Activated CD8-positive, alpha-beta memory T cell treated with anti-CD3 and anti-CD28 coated beads for 1 hour (primary cell): ENCODE measurements at regions not wholly inside any gene's neighbourhood (a gene's known extent, or its start where the extent isn't known, plus 50 kb on each side); places are given as distances from the start of the nearest gene placed in this dataset.

Source experiments
- DNase-seq, 2 donors: peaks; one replicate each; pipeline ENCODE4 v3.0.0-alpha.2; 2020; ENCODE audit warnings: low read depth in 1 of 2; ENCODE audit errors: extremely low read depth in 1 of 2

DNA sequence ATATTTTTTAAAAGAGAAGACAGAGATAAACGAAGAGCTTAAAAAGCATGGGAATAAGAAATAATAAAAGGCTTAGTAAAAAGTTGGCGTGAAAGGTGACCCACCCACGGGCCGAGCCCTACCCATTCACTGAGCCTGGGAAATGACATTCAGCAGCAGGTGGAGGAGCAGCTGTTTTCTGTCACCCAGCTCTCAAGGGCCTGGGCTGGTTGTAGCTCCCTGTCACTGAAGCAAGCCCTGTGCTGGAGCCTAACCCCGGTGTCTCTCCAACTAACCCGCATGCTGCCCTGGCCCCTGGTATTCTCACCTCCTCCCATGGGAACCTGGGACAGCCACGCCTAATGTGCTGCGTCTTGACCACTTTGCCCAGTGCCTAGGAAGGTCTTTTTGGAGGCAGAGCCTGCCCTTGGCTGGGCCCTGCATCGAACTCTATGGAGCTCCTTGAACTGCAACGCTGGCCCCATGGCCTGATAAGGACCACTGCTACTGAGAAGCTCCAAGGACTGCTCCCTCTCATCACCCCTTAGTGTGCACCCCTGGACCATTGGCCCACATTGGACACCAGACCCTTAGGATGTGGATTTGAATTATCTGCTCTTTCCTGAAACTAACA, 68.8 kb upstream of the IYD start:
- no peak for DNase-seq

GRCh38 chr6:150301846-150302519, 66.8 kb upstream of the IYD start:
- no peak for DNase-seq

DNA sequence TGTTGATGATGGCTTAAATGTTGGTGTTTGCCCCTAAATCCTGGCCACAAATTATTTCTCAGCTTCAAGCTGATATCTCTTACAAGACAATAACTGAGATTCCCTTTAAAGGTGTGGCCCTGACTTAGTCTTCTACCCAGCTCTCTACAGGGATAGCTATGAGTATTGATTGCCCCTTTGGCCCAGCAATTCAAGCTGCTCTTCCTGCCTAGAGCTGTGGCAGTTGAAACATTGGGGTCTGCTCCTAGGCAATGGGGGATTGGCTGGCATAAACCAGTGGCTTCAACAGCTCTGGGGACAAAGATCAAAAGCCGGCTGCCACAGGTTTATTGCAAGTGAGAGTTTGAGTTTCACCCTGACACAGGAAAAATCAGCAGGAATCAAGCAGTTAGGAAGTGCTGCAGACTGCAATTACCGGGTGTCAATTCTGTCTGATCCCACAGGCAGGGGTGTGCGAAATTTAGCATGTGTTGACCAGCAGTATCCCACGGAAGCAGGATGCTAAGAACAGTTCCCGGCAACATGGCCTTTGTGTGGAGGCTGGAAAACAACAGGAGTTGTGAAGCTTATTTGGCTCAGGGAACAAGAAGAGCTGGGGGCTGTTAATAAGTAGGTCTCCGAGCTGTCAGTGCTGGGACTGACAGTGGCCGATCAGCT, 66.2 kb upstream of the IYD start:
- no peak for DNase-seq

DNA sequence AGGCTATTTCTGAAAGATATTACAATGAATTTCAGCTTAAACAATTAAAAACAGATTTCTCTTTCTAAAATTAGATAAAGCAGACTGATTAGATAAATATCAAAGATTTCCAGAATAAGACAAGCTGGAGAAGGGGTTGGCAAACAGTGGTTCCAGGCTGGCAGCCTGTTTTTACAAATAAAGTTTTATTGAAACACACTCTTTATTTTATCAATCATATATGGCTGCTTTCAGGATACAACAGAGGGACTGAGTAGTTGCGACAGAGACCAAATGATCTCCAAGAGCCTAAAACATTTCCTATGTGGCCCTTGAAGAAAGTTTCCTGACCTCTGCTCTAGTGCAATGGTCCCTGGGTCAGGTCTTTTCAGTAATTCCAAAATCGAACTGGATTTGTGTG, 65.6 kb upstream of the IYD start:
- DNase-seq: no peak

GRCh38 chr6:150304429-150304828, 64.4 kb upstream of the IYD start:
- no peak for DNase-seq

DNA sequence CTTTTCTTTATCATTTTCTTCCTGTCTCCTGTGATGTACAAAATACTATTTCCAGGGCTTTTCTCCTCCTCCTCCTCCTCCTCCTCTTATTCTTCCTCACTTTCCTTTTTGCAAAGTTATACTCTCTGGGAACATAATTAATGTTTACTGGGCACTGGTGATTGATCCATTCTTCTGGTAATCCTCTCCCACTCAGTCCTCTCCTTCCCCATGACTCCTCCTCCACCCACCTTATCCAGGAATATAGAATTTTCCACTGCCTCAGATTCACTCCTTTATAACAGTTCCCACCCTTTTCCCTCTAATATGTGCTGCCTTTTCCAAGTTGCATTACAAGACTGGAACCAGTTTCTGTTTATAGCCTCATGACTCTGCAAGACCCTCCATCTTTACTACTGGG, 62.5 kb upstream of the IYD start:
- DNase-seq: no peak

DNA sequence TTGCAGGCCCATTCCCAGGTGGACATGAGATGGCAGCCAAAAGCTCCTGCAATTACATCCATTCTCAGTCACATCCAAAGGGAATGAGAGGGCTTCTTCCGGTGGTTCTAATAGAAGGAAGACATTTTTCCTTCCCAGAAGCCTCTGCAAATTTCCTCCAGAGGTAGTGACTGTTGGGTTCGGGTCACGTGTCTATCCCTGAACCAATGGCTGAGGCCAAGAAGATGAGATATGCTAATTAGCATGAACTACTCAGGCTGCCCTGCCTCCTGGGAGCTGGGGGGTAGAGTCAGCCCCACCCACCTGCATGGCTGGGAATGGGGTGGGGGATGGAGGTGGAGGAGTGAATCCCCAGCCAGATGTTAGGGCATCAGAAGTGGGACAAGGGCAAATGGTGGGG, 61.3 kb upstream of the IYD start:
- no peak for DNase-seq

- DNase-seq: no peak
Observed at GRCh38 chr6:150308812-150309645, 59.8 kb upstream of the IYD start.

DNA sequence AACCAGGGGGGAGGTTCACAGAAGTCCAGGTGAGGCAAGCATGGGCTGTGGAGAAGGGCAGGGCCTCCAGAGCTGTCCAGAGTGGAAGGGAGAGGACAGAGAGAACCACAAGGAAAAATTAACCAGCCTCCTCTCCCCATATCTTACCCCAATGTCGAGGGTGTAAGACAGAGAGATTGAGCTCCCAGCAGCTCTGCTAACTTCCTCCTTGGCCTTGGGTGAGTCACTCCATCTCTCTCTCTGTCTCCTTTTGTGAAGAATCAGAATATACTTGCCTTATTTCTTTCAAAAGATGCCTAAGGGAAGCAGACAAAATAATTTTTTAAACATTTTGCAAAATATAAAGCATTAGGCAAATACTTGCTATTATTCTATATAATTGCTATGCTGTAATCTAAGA, 58.3 kb upstream of the IYD start:
- DNase-seq: no peak

GRCh38 chr6:150311149-150311944, 57.5 kb upstream of the IYD start:
- DNase-seq: peak in 1 of 2 donors; percentile 8

- no peak for DNase-seq
Observed at GRCh38 chr6:150312395-150312794, 56.4 kb upstream of the IYD start.

- DNase-seq: no peak
Observed at GRCh38 chr6:150312844-150313584, 55.8 kb upstream of the IYD start.

GRCh38 chr6:150313781-150314180, 55.0 kb upstream of the IYD start:
- DNase-seq: no peak

DNA sequence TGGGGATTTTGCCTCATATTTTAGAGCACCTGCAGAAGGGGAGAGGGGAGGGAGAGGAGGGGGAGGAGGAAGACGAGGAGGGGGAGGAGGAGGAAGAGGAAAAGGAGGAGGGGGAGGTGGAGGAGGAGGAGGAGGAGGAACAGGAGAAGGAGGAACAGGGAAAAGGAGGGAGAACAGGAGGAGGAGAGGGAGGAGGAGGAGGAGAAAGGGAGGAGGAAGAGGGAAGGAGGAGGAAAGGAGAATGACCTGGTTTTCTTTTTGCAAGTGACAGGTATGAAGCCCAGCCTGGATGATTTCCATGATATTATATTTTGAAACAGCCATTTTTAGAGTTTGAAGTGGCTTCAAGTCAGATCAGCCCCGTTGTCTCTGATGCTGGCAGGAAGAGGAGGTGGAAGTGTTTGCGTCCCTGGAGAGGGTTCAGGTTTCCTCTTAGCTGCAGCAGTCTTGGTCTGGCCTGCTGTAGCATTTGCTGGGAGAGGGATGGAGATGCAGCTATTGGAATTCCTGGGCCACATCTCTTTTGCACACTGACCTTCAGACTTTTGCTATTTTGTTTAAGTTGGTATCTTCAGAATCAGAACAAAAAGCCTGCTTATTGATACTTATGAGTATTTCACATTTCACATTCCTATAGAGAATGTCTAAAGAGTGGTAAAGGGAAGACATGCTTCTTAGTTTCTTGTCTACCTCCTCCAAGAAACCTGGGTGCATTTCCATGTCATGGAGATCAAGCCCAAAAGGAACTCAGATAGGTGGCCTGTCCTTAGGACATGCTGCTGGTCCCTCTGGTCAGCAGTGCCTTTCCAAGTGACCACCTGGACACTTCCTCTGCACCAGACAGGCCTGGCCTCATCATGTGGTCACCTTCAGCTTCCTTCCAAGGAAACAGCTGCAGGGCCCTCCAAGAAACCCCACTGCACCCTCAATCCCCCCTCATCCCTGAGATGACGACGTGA, 54.3 kb upstream of the IYD start:
- DNase-seq: no peak

GRCh38 chr6:150315626-150316025, 53.2 kb upstream of the IYD start:
- DNase-seq: no peak

- no peak for DNase-seq
Observed at GRCh38 chr6:150316936-150317335, 51.9 kb upstream of the IYD start.
